ENCODE measurements at regions not wholly inside any gene's neighbourhood (a gene's known extent, or its start where the extent isn't known, plus 50 kb on each side); places are given as distances from the start of the nearest gene placed in this dataset.
"Not testable (repeated sequence)": the region's sequence is repeated elsewhere in the genome, so short reads cannot be mapped to it uniquely, and the experiment has no call there.

DNA sequence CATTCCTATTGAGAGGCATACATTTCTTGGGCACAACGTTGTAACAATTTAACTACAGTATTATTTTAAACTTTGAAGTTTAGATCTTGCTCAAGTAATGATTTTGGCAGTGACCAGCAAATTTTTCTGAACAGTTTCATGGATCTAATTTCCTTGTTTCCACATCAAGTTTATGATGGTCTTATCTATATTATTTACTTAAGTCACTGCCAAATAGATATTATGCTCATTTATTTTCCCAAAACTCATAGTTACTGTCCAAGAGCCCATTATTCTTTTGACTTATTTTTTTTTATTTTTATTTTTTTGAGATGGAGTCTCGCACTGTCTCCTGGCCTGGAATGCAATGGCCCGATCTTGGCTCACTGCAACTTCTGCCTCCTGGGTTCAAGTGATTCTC lies 86.5 kb upstream of the TLE4 start:
- no peaks in the 10 kb centered on the region for H3K9me3 Mint-ChIP-seq
- H3K36me3 Mint-ChIP-seq (ENCODE audit: insufficient read depth) = no peaks in the 10 kb centered on the region
- DNase-seq (ENCODE audit: low spot score in 2 of 2) (no peak), ATAC-seq (replicated peaks; ENCODE audit: extremely low read depth, poor library complexity, severe bottlenecking) (no peak)
- no peak overlapping the region for H3K27ac Mint-ChIP-seq (ENCODE audit: low read depth)
- H3K27me3 Mint-ChIP-seq = no peaks in the 10 kb centered on the region
- H3K4me3 Mint-ChIP-seq = no peak overlapping the region
- H3K4me1 Mint-ChIP-seq = no peaks in the 10 kb centered on the region

DNA sequence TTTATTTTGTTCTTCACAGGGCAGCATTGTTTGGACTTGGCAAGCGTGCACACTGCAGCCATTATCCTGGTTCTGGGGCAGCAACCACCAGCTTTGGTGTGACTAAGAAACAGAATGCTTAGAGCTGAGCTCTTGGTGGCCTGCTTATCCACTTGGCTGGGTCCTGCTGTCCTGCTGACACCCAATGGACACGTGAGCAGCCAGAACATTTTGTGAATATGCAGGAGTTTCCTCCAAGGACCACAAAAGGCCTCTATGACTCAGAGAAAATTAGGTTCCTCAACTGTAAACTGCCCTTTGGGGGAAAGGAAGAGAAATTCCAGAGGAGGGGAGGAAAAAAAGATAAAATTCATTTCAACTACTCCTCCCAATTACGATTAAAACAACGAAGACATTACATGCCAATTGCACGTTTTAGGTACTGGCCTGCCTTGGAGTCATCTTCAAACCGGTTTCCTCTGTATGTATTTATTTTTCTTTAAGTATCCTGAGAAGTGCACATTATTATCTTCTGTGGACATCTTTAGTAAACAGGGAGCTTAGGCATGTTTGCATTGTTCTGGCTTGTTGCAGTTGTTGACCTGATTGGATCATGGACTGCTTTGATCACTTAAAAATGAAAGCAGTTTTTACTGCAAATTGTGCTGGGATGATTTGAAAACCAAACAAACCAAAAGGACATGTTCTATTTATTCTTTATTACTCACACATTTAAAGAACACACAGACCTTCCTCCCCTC lies 82.3 kb upstream of the TLE4 start:
- peaks cover 9% of the 10 kb centered on the region for H3K9me3 Mint-ChIP-seq
- no peaks in the 10 kb centered on the region for H3K27me3 Mint-ChIP-seq
- no peaks in the 10 kb centered on the region for H3K4me1 Mint-ChIP-seq
- H3K27ac Mint-ChIP-seq (ENCODE audit: low read depth) = no peak overlapping the region
- no peak overlapping the region for H3K4me3 Mint-ChIP-seq
- DNase-seq (ENCODE audit: low spot score in 2 of 2) = no peak
- H3K36me3 Mint-ChIP-seq (ENCODE audit: insufficient read depth) = no peaks in the 10 kb centered on the region
- ATAC-seq (replicated peaks; ENCODE audit: extremely low read depth, poor library complexity, severe bottlenecking) = no peak

DNA sequence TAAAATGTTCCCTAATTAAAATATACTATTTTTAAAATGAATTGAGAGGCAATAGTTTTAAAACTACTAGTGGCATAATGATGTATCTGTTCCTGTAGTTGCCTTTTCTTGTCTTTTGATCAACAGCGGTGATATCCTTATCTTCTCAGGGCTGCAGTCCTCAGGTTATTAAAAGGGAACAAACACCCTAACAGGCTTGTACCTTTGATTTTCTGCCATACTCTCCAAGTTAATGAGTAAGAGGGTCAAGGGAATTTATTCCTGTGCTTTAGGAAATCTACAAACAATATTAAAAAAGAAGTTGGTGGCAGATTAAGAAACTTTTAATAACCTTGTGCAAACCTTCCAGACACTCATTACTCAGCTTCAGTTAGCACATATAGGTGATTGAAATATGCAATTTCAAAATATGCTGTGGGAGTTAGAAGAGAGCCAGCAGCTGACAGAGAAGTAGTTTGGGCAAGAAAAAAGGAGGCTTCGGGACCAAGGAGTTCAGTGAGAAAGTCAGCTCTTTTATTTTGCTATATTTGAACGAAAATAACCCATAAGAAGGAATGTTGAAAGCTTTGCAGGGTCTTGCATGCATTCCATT lies 81.0 kb upstream of the TLE4 start:
- Mint-ChIP-seq H3K27ac (ENCODE audit: low read depth) (no peak overlapping the region), H3K4me1 (no peaks in the 10 kb centered on the region), H3K4me3 (no peak overlapping the region), H3K9me3 (peaks cover 9% of the 10 kb centered on the region), H3K27me3 (no peaks in the 10 kb centered on the region), H3K36me3 (ENCODE audit: insufficient read depth) (no peaks in the 10 kb centered on the region)
- ATAC-seq (replicated peaks; ENCODE audit: extremely low read depth, poor library complexity, severe bottlenecking) (no peak), DNase-seq (ENCODE audit: low spot score in 2 of 2) (no peak)

DNA sequence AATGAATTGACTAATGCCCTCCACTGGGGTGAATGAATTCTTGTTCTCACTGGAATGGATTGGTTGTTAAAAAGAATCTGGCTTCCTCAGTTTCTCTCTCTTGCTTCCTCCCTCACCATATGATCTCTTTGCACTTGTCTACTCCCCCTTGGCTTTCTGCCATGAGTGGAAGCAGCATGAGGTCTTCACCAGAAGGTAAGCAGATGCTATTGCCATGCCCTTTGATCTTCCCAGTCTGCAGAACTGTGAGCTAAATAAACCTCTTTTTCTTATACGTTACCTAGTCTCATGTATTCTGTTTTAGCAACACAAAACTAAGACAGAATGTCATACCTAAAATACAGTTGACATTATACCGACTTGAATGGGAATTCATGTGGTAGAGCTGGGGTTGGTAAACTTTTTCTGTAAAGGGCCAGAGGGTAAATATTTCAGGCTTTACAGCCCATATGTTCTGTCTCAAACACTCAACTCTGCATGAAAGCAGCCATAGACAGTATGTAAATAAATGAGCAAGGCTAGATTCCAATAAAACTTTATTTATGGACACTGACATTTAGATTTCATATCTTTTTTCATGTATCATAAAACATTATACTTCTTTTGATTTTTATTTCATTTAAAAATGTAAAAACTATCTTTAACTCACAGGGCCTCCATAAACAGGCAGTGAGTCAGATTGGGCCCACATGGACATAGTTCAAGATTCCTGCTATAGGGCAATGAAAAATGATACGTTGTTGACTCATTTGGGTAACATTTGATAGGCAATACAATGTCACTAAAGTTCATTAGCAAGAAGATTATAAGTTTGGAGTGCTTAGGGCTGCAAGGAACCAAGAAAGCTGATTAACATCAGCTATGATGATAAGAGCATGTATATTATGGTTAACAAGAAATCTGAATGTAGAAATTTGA lies 79.4 kb upstream of the TLE4 start:
- H3K36me3 Mint-ChIP-seq (ENCODE audit: insufficient read depth) = no peaks in the 10 kb centered on the region
- no peak for ATAC-seq (replicated peaks; ENCODE audit: extremely low read depth, poor library complexity, severe bottlenecking)
- H3K27me3 Mint-ChIP-seq = no peaks in the 10 kb centered on the region
- no peak overlapping the region for H3K27ac Mint-ChIP-seq (ENCODE audit: low read depth)
- no peak overlapping the region for H3K4me3 Mint-ChIP-seq
- H3K9me3 Mint-ChIP-seq = peaks cover 9% of the 10 kb centered on the region
- DNase-seq (ENCODE audit: low spot score in 2 of 2) = no peak
- H3K4me1 Mint-ChIP-seq = no peaks in the 10 kb centered on the region

DNA sequence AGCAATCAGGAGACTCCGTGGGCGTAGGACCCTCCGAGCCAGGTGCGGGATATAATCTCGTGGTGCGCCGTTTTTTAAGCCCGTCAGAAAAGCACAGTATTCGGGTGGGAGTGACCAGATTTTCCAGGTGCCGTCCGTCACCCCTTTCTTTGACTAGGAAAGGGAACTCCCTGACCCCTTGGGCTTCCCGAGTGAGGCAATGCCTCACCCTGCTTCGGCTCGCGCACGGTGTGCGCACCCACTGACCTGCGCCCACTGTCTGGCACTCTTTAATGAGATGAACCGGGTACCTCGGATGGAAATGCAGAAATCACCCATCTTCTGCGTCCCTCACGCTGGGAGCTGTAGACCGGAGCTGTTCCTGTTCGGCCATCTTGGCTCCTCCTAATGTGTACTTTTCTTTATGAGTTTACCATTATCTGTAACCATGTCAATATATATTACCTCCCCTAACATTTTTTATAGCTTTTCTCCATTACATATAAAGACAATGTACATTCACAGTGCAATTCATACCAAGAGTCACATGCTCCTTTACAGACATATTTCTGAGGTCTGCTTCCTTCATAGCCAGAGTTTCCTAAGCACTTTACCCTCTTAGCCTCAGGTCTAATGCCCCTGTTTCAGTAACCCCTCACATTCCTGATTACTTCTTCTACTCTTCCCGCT lies 71.4 kb upstream of the TLE4 start:
- not testable (repeated sequence) for ATAC-seq (replicated peaks; ENCODE audit: extremely low read depth, poor library complexity, severe bottlenecking); H3K4me1 Mint-ChIP-seq; H3K27ac Mint-ChIP-seq (ENCODE audit: low read depth); H3K4me3 Mint-ChIP-seq; H3K9me3 Mint-ChIP-seq; DNase-seq (ENCODE audit: low spot score in 2 of 2); H3K36me3 Mint-ChIP-seq (ENCODE audit: insufficient read depth)
- peaks cover 14% of the 10 kb centered on the region for H3K27me3 Mint-ChIP-seq

DNA sequence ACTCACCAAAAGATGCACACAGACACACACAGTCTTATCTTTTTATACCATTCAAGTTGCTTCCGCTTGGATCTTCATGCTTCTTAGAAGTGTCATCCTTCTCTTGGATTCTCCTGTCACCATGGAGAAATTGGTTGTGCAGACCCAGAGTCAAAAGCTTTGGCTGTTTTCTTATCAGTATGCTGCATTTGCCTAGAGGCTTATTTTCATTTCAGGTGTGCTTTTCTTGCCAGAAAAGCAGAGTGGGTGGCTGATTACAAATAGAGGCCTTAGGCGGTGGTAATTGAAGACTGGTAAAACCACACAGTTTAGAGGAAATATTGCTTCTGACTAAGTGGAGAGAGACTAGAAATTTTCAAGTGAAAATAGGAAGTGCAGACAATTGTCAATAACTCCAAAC lies 70.2 kb upstream of the TLE4 start:
- DNase-seq (ENCODE audit: low spot score in 2 of 2) (no peak), ATAC-seq (replicated peaks; ENCODE audit: extremely low read depth, poor library complexity, severe bottlenecking) (no peak)
- no peak overlapping the region for H3K4me3 Mint-ChIP-seq
- H3K9me3 Mint-ChIP-seq = no peaks in the 10 kb centered on the region
- peaks cover 14% of the 10 kb centered on the region for H3K27me3 Mint-ChIP-seq
- H3K4me1 Mint-ChIP-seq = no peaks in the 10 kb centered on the region
- no peak overlapping the region for H3K27ac Mint-ChIP-seq (ENCODE audit: low read depth)
- no peaks in the 10 kb centered on the region for H3K36me3 Mint-ChIP-seq (ENCODE audit: insufficient read depth)

DNA sequence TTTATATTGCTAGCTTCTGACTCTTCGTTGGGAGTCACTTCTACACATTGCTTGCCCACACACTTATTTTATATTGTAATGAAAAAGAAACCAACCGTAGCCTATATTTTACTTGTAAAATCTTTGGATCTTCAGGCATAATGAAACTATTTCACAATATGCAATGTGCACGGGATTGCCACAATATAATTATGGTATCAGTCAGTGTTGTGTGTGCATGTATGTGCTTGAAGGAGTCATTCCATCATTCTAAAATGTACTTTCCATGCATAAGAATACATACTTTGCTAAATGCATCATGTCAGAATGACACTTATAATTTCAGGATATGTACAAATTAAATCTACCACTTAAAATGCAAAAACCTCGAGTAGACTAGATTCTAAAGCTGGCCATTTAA lies 64.0 kb upstream of the TLE4 start:
- Mint-ChIP-seq H3K27ac (ENCODE audit: low read depth) (no peak overlapping the region), H3K9me3 (no peaks in the 10 kb centered on the region), H3K4me3 (no peak overlapping the region), H3K36me3 (ENCODE audit: insufficient read depth) (no peaks in the 10 kb centered on the region), H3K4me1 (no peaks in the 10 kb centered on the region), H3K27me3 (peaks cover 18% of the 10 kb centered on the region)
- no peak for ATAC-seq (replicated peaks; ENCODE audit: extremely low read depth, poor library complexity, severe bottlenecking)
- no peak for DNase-seq (ENCODE audit: low spot score in 2 of 2)

DNA sequence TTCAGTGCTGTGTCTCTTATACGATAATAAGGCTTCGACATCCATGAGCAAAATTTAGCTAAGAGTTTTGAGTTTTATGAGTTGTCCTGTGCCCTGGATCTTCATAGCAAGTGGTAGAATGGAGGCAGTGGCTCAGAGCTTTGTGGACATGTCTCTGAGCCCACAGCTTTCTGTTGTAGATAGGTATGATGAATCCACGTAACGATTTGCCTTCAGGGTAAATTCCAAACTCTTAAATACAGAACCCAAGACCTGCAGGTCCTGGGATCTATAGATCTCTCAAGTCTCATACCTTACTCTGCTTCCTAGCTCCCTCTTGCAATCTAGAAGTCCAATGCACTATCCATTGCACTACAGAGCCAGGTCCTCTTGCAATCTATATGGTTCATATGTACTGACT lies 59.5 kb upstream of the TLE4 start:
- peaks cover 28% of the 10 kb centered on the region for H3K27me3 Mint-ChIP-seq
- H3K9me3 Mint-ChIP-seq = no peaks in the 10 kb centered on the region
- H3K27ac Mint-ChIP-seq (ENCODE audit: low read depth) = no peak overlapping the region
- H3K36me3 Mint-ChIP-seq (ENCODE audit: insufficient read depth) = no peaks in the 10 kb centered on the region
- no peak overlapping the region for H3K4me3 Mint-ChIP-seq
- DNase-seq (ENCODE audit: low spot score in 2 of 2) = no peak
- ATAC-seq (replicated peaks; ENCODE audit: extremely low read depth, poor library complexity, severe bottlenecking) = no peak
- H3K4me1 Mint-ChIP-seq = no peaks in the 10 kb centered on the region
